PFSK-1 (cell line): ENCODE measurements at regions not wholly inside any gene's neighbourhood (a gene's known extent, or its start where the extent isn't known, plus 50 kb on each side); places are given as distances from the start of the nearest gene placed in this dataset.

ENCODE experiments used
- POLR2AphosphoS5 ChIP-seq: IDR thresholded peaks from 2 replicates; pipeline ENCODE4 v1.6.1; 2012; ENCODE audit warnings: low read depth, mild to moderate bottlenecking, control low read depth, low read length, moderate library complexity
- SIN3A ChIP-seq: IDR thresholded peaks from 2 replicates; pipeline ENCODE4 v1.6.1; 2012; ENCODE audit warnings: mild to moderate bottlenecking, low read length, moderate library complexity, borderline replicate concordance; ENCODE audit not compliant: insufficient read depth
- TF ChIP-seq, protein P1 (sequence below), 2 experiments: IDR thresholded peaks; 2 replicates each; pipeline versions ENCODE4 v1.6.1 to v1.8.0; 2011 to 2012; ENCODE audit warnings: low read depth in 2 of 2, low read length in 2 of 2, control low read depth in 1 of 2, inconsistent platforms in 1 of 2, mild to moderate bottlenecking in 1 of 2, moderate library complexity in 1 of 2; ENCODE audit not compliant: insufficient read depth in 1 of 2

GRCh38 chr14:53767566-53767965 lies 189.1 kb downstream of the BMP4 start:
- no peak for TF ChIP-seq POLR2AphosphoS5
- TF ChIP-seq, protein P1, sequence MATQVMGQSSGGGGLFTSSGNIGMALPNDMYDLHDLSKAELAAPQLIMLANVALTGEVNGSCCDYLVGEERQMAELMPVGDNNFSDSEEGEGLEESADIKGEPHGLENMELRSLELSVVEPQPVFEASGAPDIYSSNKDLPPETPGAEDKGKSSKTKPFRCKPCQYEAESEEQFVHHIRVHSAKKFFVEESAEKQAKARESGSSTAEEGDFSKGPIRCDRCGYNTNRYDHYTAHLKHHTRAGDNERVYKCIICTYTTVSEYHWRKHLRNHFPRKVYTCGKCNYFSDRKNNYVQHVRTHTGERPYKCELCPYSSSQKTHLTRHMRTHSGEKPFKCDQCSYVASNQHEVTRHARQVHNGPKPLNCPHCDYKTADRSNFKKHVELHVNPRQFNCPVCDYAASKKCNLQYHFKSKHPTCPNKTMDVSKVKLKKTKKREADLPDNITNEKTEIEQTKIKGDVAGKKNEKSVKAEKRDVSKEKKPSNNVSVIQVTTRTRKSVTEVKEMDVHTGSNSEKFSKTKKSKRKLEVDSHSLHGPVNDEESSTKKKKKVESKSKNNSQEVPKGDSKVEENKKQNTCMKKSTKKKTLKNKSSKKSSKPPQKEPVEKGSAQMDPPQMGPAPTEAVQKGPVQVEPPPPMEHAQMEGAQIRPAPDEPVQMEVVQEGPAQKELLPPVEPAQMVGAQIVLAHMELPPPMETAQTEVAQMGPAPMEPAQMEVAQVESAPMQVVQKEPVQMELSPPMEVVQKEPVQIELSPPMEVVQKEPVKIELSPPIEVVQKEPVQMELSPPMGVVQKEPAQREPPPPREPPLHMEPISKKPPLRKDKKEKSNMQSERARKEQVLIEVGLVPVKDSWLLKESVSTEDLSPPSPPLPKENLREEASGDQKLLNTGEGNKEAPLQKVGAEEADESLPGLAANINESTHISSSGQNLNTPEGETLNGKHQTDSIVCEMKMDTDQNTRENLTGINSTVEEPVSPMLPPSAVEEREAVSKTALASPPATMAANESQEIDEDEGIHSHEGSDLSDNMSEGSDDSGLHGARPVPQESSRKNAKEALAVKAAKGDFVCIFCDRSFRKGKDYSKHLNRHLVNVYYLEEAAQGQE (IDR thresholded peaks at IDR 0.05; ENCODE audit: insufficient read depth in 1 of 2, low read depth in 2 of 2, low read length in 2 of 2): no peak
- no peak for TF ChIP-seq SIN3A
